HG03108 (cell line): ENCODE measurements at regions not wholly inside any gene's neighbourhood (a gene's known extent, or its start where the extent isn't known, plus 50 kb on each side); places are given as distances from the start of the nearest gene placed in this dataset.

Experiments
- ATAC-seq: cut with Tn5 transposase; IDR thresholded peaks from one replicate; pipeline ENCODE4 v1.9.1; 2021; ENCODE audit warnings: moderate library complexity; ENCODE audit not compliant: unreplicated experiment

- no peak for ATAC-seq
Observed at GRCh38 chr1:216890871-216891270, 167.6 kb upstream of the ESRRG start.

DNA sequence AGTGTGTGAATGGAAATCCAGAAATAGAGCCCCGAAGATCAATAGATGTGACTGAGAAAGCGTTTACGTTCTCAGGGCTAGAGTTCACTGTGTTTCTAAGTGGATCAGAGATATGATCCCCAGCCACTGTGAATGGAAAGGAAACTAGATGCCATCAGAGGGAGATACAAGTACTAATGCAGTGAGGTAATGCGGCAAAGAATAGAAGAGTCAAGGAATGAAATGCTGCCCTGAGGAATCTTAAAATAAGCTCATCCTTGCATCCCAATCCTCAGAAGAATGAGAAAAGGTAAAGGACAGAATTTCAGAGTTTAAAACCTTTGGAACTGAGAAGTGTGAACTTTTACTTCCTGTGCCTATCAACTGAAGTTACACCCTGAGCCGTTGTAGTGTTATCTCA, 165.5 kb upstream of the ESRRG start:
- no peak for ATAC-seq

- no peak for ATAC-seq
Observed at GRCh38 chr1:216887032-216887431, 163.8 kb upstream of the ESRRG start.

GRCh38 chr1:216884614-216885229, 161.5 kb upstream of the ESRRG start:
- no peak for ATAC-seq

DNA sequence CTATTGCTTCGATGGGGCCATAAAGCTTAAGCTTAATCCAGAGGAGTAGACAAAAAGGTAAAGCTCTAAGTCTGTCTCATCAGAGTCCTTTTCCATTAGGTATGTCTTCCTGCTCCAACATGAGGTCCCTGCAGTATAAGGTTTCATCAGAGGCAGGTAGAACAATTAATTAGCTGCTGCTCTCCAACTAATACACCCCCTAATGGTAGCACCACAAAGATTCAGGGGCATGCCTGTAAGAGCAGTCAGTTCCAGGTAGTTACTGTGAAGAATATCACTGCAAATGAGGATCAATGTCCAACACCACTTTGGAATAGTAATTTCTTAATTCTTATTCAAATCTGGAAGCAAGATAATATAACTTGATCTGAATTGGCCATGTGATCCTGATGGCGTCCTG, 160.3 kb upstream of the ESRRG start:
- no peak for ATAC-seq

- no peak for ATAC-seq
Observed at GRCh38 chr1:216881695-216882094, 158.5 kb upstream of the ESRRG start.

- no peak for ATAC-seq
Observed at GRCh38 chr1:216866714-216867113, 143.5 kb upstream of the ESRRG start.

DNA sequence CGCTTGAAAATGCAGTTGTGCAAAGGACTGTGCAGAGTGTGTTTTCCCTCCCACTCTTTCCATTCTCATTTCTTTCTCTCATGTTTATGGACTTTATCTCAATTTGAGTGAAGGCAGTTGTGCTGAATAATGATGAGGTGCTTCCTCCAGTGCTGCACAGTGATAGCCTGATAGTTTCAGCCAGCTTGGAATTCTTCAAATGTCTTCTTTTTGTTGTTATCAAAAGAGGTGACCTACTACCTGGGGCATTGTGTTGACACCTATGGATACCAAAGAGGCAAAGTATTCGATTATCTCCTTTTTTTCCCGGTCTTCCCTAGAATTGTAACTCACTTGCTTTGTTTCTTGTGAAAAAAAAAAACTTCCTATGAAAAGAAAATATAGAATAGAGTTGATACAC, 132.6 kb upstream of the ESRRG start:
- ATAC-seq = no peak

- ATAC-seq = no peak
Observed at GRCh38 chr1:216854836-216855484, 131.7 kb upstream of the ESRRG start.

GRCh38 chr1:216851073-216851472, 127.8 kb upstream of the ESRRG start:
- ATAC-seq = no peak

- no peak for ATAC-seq
Observed at GRCh38 chr1:216849146-216849545, 125.9 kb upstream of the ESRRG start.

DNA sequence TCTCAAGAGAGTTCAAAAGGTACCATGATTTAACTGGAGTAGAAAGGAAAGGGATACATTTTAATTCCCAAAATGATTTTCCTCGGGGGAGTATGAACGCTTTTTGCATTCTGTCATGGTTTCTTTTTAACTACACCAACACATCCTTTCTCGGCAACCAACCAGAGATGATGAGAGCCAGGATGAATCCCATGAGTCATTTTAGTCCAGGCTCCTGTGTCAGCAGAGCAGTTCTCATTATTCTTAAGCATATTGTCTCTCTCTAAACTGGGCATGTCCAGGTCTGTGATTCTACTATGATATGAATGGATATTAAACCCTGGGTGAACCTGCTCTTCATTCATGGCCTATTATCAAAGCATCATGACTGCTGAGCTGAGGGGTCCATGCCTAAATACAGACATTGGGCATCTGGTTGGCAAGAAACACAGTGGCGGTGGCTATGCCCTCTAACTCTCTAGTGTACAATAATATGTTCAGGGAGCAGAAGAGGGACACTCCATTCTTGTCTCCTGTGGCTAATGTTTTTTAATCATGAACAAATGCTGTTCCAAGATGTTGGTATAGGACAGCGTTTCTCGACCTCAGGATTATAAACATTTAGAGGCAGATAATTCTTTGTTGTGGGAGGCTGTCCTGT, 124.3 kb upstream of the ESRRG start:
- ATAC-seq = no peak

DNA sequence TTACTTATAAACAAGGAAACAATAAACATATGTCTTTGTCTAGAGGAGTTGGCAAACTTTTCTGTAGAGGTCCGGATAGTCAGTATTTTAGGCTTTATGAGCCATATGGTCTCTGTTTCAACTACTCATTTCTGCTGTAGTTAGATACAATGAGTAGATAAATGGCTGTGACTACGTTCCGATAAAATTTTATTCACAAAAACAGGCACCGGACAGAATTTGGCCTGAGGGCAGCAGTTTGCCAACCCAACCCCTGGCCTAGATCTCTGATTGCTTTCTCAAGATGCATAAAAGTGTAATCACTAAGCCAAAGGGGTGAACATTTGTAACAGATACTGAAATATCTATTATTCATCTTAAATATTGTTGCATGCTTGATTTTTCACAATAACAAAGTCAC, 123.1 kb upstream of the ESRRG start:
- no peak for ATAC-seq

GRCh38 chr1:216843409-216843808, 120.2 kb upstream of the ESRRG start:
- no peak for ATAC-seq

GRCh38 chr1:216841165-216841564, 117.9 kb upstream of the ESRRG start:
- no peak for ATAC-seq

DNA sequence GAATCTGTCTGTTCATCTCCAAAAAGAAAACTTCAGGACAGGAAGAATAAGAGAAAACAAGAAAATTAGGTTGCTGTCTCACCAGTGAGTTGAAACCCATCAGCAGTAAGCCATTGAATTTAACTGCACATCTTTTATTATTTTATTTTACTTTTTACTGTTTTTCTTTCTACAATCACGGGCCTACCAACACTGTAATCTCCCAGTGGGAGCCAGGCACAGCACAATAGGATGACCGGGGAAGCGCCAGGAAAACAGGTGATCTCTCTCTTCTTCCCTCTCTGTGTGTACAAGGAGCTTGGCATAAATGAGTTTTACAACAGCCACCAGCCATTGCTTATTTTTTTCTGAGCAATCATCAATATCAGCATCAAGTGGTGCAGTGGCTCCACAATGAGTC, 113.1 kb upstream of the ESRRG start:
- ATAC-seq = no peak

DNA sequence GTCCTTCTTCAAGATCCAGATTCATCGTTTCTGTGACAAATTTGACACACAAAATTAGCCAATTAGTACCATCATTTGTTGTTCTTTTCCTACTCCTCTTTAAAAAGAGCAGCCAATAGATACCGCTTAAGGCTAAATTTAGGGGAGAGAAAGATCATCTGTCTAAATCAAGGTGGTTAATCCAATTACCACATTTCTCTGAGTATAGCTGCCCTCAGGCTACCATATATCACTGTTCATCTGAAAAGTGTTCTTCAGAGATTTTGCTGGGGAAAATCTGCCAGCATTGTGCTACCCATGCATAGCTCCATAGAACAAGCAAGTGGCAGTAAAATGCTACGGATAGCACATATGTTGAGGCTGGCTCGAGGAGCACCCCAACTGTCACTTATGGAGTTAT, 110.3 kb upstream of the ESRRG start:
- ATAC-seq = no peak

GRCh38 chr1:216832192-216832591, 109.0 kb upstream of the ESRRG start:
- ATAC-seq = no peak

DNA sequence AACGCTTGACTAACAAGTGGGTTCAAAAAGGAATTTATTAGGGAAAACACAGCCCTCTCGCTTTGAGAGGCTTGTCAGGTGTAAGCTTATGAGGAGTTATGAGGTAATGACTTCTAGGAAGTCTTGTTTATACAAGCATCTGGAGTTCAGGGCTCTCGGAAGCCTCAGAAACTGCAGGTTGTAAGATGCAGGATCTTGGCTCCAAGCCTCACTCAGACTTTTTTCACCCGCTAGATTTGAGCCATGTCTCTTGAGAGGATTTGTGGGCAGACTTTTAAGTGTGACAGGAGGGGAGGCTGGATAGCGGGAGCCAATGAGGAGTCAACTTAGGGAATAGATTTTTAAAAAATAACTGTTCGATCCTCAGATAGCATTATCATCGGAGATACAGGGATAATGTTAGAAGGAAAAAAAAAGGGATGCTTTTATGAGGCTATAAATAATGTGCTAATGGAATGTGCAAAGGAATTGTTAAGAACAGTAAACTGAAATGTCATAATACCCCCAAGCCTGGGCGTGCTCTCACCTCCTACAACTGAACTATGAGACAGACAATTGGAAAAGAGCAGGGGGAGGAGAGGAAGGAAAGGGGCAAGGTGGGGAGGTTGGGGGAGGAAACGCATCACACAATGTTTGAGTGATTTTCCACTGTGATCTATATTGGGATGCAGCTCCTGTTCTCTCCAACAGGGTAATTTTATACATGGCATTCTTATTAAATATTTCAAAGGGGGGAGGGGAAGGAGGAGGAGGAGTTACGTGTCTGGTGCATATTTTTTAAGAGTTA, 107.4 kb upstream of the ESRRG start:
- no peak for ATAC-seq

DNA sequence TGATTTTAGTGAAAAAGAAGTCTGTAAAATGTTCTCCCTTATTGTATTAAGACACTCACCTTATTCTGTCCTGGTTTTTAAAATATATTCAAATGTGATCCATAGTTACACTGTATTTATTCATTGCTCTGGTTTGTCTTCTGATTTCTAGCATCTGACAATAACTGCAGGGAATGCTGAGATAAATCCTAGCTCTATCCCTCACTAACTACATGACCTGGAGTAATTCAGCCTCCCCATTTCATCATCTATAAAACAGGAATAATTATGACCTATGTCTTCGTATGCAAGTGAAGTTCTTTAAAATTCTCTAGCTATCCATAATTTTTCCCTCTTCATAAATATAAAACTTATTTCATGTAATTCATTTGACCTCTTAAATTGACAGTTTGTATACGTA, 104.0 kb upstream of the ESRRG start:
- ATAC-seq = no peak

DNA sequence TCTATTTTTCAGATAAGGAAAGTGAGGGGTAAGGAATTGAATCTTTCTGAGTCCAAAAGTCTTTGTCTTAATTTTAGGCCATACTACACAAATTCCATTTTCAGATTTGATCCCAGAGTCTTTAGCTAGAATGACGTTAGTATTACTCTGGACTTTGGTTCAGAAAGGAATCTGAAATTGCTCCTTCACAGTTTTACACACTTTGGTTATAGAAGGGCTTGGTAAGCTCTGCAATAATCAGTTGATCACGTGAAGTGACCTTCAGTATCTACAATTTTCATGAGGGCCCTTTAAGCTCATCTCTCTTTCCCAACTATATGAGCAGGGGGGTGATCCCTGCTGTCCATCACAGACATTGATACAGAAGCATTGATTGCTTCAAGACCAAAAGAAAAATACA, 103.4 kb upstream of the ESRRG start:
- no peak for ATAC-seq

DNA sequence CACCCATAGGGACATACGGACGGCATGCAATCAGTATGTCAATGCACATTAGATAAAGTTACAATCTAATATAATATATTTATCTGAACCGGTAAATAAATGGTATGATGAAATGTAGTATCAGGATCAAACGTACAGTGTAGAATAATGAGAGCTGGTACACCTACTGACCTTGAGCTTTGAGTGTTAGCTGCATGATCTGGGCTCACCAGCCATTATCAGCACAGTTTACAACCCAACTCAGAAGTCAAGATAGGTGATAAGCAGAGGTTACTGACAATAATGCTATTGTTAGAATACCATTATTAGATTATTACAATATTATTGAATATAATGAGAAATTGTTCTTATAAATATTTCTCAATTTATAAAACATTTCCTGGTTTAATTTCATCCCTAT, 103.0 kb upstream of the ESRRG start:
- ATAC-seq = no peak
